ENCODE measurements at regions not wholly inside any gene's neighbourhood (a gene's known extent, or its start where the extent isn't known, plus 50 kb on each side); places are given as distances from the start of the nearest gene placed in this dataset.

DNA sequence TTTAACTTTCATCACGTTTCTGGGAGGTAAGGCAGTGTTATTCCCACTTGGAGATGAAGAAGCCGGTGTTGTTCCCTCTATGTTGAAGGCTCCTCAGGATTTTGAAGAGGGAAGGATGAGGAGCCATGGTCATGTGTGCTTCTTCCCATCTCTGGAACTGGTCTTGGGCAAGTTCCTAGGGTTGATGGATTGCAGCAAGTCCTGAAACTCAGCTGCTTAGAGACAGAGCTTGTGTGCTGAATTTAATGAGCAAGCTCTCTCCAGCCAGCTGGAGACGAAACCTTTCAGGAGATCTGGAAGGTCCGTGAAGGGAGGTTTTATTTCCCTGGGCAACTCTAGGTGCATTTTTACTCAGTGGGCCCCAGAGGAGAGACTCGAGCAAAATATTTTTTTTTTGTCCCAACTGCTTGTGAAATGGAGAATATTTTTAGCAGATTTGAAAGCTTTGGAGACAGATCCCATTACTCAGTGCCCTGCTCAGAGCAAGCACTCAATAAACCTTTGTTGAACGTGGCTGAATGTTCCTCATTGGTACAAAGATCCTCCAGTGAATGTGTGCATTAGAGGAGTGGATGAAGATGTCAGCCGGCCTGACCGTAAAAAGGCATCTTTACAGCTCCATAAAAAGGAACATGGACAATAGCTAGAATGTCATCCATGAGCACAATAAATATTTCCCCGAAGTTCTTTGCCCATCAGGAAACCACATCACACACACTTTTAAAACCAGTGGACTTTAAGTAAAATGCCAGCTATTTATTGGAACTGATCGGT lies 55.6 kb upstream of the RGMA start:
- Mint-ChIP-seq H3K9me3 (peaks cover 3% of the 10 kb centered on the region), H3K4me3 (no peak overlapping the region), H3K4me1 (peaks cover 19% of the 10 kb centered on the region), H3K27ac (ENCODE audit: unreplicated experiment) (peak overlapping the region; percentile 79), H3K36me3 (ENCODE audit: low read depth) (peaks cover 3% of the 10 kb centered on the region), H3K27me3 (ENCODE audit: low read depth) (no peaks in the 10 kb centered on the region)
- TF ChIP-seq, protein P1, sequence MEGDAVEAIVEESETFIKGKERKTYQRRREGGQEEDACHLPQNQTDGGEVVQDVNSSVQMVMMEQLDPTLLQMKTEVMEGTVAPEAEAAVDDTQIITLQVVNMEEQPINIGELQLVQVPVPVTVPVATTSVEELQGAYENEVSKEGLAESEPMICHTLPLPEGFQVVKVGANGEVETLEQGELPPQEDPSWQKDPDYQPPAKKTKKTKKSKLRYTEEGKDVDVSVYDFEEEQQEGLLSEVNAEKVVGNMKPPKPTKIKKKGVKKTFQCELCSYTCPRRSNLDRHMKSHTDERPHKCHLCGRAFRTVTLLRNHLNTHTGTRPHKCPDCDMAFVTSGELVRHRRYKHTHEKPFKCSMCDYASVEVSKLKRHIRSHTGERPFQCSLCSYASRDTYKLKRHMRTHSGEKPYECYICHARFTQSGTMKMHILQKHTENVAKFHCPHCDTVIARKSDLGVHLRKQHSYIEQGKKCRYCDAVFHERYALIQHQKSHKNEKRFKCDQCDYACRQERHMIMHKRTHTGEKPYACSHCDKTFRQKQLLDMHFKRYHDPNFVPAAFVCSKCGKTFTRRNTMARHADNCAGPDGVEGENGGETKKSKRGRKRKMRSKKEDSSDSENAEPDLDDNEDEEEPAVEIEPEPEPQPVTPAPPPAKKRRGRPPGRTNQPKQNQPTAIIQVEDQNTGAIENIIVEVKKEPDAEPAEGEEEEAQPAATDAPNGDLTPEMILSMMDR (conservative IDR thresholded peaks at IDR 0.05), result no peak
- DNase-seq (ENCODE audit: low read depth, low spot score), result no peak

DNA sequence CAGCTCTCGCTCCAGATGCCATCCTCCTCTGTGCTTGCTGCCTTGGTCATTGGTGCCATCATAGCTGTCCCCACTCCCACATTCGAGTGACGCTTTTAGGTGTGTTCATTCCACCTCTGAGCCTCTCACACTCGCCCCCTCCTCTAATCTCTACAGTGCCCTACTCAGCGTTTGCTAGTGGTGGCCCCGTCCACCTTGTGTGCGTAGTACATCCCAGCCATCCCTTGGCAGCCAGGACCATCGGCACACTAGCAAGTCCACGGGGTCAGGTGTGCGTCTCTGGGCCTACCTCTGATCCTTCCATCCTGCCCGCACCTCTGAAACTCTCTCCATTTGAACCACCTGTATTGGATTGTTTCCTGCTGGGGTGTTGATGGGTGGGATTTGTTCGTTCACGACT lies 54.2 kb upstream of the RGMA start:
- Mint-ChIP-seq H3K4me1 (peaks cover 25% of the 10 kb centered on the region), H3K36me3 (ENCODE audit: low read depth) (peaks cover 3% of the 10 kb centered on the region), H3K9me3 (no peaks in the 10 kb centered on the region), H3K4me3 (no peak overlapping the region), H3K27ac (ENCODE audit: unreplicated experiment) (no peak overlapping the region), H3K27me3 (ENCODE audit: low read depth) (no peaks in the 10 kb centered on the region)
- DNase-seq (ENCODE audit: low read depth, low spot score), result no peak
- TF ChIP-seq, protein P1 (conservative IDR thresholded peaks at IDR 0.05), result no peak

DNA sequence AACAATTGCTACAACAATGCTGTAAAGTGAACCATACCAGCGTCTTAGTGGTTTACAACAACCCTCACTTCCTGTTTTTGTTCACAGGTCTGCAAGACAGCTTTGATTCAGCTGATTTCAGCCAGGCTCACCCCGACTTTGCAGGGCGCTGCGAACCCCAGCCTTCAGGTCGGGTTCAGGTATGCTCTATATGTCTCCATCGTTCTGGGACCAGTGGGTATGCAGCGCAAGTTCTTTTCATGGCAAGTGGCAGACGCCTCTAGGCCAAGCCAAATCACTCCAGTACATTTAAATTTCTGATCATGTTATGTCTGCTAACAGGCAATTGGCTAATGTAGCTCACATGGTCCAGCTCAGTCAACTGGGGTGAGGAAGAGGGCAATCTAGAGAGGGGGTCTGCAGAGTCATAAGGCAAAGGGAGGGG lies 52.4 kb upstream of the RGMA start:
- no peak overlapping the region for H3K4me3 Mint-ChIP-seq
- peaks cover 35% of the 10 kb centered on the region for H3K4me1 Mint-ChIP-seq
- H3K27ac Mint-ChIP-seq (ENCODE audit: unreplicated experiment), result no peak overlapping the region
- H3K27me3 Mint-ChIP-seq (ENCODE audit: low read depth), result no peaks in the 10 kb centered on the region
- H3K9me3 Mint-ChIP-seq, result peaks cover 3% of the 10 kb centered on the region
- DNase-seq (ENCODE audit: low read depth, low spot score), result no peak
- TF ChIP-seq, protein P1 (conservative IDR thresholded peaks at IDR 0.05), result no peak
- H3K36me3 Mint-ChIP-seq (ENCODE audit: low read depth), result peaks cover 3% of the 10 kb centered on the region

DNA sequence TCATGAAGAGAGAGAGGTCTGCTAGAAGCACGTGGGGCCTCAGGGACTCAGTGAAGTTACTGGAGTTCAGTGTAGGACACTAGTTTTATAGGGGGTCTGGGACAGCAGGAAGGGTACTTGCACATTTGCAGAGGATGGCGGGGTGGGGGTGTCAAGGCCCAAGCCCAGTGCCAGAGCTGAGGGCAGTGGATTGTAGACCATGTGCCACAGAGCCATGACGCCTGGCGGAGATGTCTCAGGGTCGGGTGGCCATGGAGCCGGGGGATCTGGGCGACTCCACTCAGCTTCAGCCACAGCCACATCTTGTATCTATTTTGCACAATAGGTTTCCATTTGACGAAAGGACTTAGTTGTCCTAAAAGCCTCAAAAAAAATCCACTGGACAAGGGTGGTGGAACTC lies 50.4 kb upstream of the RGMA start:
- peak overlapping the region; percentile 19 for H3K27ac Mint-ChIP-seq (ENCODE audit: unreplicated experiment)
- TF ChIP-seq, protein P1 (conservative IDR thresholded peaks at IDR 0.05), result no peak
- H3K4me3 Mint-ChIP-seq, result no peak overlapping the region
- no peak for DNase-seq (ENCODE audit: low read depth, low spot score)
- peaks cover 3% of the 10 kb centered on the region for H3K9me3 Mint-ChIP-seq
- H3K36me3 Mint-ChIP-seq (ENCODE audit: low read depth), result peaks cover 3% of the 10 kb centered on the region
- H3K27me3 Mint-ChIP-seq (ENCODE audit: low read depth), result no peaks in the 10 kb centered on the region
- peaks cover 35% of the 10 kb centered on the region for H3K4me1 Mint-ChIP-seq

DNA sequence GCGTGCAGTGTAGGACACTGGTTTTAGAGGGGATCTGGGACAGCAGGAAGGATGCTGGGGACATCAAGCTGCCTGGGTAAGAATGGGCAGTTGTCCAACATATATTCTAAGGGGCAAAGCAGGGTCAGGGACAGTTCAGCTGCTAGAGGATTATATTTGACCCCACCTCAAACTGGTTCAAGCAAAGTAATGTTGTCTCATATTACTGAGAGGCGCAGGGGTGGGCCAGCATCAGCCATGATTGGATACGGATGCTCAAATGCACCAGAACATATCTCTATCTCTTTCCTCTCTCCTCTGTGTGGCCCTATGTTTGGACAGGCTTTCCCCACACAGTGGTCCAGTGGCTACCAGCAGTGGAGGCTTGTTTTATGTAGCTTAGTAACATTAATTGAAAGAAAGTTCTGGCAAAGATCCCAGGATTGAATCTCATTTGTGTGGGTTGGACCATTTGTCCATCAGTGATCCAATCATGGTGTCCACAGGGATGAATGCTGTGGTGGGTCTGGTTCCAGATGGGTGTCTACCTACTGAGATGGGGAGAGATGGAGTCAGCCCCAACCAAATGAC lies 49.8 kb upstream of the RGMA start:
- Mint-ChIP-seq H3K27ac (ENCODE audit: unreplicated experiment) (peak overlapping the region; percentile 14), H3K36me3 (ENCODE audit: low read depth) (peaks cover 3% of the 10 kb centered on the region), H3K4me3 (no peak overlapping the region), H3K27me3 (ENCODE audit: low read depth) (no peaks in the 10 kb centered on the region), H3K9me3 (peaks cover 3% of the 10 kb centered on the region), H3K4me1 (peaks cover 32% of the 10 kb centered on the region)
- TF ChIP-seq, protein P1 (conservative IDR thresholded peaks at IDR 0.05), result no peak
- DNase-seq (ENCODE audit: low read depth, low spot score), result no peak

Measured in neural crest cell (in vitro differentiated cells).